Gastrocnemius medialis (tissue), 4 donors: ENCODE measurements at regions not wholly inside any gene's neighbourhood (a gene's known extent, or its start where the extent isn't known, plus 50 kb on each side); places are given as distances from the start of the nearest gene placed in this dataset.

Experiments
- POLR2A ChIP-seq, 2 donors: fragments of 450-650 bp; IDR thresholded peaks; one replicate each; pipeline ENCODE4 v1.6.1; 2017; ENCODE audit warnings: antibody characterized with exemption in 2 of 2, mild to moderate bottlenecking in 2 of 2, moderate library complexity in 2 of 2
- TF ChIP-seq, protein P1 (sequence below), 5 experiments: fragments of 450-650 bp in 3 of 5; fragments of 200-600 bp in 2 of 5; sonication (generic) in 2 of 5; IDR thresholded peaks in 4 of 5; conservative IDR thresholded peaks in 1 of 5; 1 replicate in 4 of 5; 2 replicates in 1 of 5; pipeline ENCODE4 v1.5.1; 2016 to 2019; ENCODE audit warnings: antibody characterized with exemption in 5 of 5, mild to moderate bottlenecking in 3 of 5, moderate library complexity in 3 of 5

DNA sequence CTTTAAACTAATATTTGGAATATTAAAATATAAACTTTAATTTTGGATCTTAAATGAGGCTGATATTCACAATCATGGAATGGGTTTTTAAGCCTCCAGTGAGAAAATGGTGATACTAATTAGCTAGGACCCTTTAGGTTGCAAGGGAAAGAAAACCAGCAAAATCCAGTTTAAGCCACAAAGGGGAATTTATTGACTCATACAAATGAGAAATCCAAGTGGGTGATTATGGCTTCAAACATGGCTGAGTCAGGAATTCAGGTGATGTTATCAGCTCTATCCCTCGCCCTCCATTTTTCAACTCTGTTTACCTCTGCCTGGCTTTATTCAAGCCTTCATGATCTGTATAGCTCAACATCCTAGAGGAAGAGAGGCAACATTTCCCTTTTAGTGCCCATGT is 75.3 kb upstream of the DLX2 start:
- TF ChIP-seq, protein P1, sequence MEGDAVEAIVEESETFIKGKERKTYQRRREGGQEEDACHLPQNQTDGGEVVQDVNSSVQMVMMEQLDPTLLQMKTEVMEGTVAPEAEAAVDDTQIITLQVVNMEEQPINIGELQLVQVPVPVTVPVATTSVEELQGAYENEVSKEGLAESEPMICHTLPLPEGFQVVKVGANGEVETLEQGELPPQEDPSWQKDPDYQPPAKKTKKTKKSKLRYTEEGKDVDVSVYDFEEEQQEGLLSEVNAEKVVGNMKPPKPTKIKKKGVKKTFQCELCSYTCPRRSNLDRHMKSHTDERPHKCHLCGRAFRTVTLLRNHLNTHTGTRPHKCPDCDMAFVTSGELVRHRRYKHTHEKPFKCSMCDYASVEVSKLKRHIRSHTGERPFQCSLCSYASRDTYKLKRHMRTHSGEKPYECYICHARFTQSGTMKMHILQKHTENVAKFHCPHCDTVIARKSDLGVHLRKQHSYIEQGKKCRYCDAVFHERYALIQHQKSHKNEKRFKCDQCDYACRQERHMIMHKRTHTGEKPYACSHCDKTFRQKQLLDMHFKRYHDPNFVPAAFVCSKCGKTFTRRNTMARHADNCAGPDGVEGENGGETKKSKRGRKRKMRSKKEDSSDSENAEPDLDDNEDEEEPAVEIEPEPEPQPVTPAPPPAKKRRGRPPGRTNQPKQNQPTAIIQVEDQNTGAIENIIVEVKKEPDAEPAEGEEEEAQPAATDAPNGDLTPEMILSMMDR (IDR thresholded peaks at IDR 0.05 in 4 of 5, conservative IDR thresholded peaks at IDR 0.05 in 1 of 5) = no peak
- TF ChIP-seq POLR2A (IDR thresholded peaks at IDR 0.05) = no peak
